Activated CD4-positive, alpha-beta T cell treated with anti-CD3 and anti-CD28 coated beads, Interleukin-10, Interleukin-2, amounts not matched to agents 100 ng/mL and 50 ng/mL, durations not matched to agents 16 hours and 8 hours (primary cell): ENCODE measurements at regions not wholly inside any gene's neighbourhood (a gene's known extent, or its start where the extent isn't known, plus 50 kb on each side); places are given as distances from the start of the nearest gene placed in this dataset.
A peak's percentile ranks its signal among the peaks of the same experiment; 100 is the strongest.

ENCODE experiments used
- DNase-seq: peaks from one replicate; pipeline ENCODE4 v3.0.0-alpha.2; 2020

DNA sequence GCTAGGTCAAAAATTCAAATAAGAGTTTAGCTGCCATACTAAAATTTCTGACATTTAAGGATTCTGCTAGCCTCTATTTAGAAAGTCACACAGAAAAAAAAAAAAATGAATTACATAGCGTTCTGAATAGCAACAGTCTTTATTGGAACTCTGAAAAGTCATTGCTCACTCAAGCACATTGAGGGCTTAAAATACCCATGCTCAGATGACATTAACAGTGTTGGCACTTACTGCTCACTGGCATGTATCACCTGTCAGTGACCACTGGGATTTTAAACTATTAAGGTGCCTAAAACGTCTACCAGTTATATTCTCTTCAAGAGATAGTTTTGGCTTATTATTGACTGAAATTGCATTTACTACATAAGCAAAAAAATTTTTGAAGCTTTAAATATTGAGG lies 468.0 kb upstream of the SPHKAP start:
- no peak for DNase-seq

DNA sequence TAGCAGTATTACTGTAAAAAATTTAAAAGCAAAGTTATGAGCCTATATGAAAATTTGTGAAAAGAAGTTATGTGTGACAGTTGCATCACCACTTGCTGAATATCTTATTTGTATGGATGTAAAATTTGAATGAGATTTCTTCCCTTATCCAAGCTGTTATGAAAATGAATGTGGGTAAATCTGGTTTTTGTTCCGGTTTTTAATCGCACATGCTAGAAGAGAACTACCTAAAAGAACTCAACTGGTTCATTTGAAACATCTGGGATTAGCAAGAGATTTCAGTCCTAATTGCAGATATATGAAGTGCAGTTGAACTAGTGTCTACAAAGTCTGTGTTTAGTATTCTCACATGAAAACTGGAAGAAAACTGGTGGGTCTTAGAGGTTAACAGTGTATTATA lies 467.1 kb upstream of the SPHKAP start:
- DNase-seq = no peak

DNA sequence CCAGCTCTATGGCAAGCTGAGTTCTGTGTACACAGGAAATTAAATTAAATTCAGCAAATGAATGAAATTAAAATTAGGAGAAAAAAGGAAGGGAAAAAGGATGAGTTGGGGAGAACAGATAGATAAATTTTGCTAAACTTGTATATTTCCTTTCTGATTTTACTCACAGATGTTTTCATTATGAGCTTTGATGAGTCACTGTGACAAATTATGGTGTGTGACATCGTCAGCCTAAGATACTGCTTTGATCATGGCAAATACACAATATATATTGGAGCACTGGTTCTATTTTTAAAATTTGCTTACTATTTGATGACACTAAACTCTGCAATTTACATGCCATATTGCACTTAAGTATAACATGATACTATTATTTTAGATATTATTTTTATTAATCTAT lies 464.6 kb upstream of the SPHKAP start:
- DNase-seq = no peak

DNA sequence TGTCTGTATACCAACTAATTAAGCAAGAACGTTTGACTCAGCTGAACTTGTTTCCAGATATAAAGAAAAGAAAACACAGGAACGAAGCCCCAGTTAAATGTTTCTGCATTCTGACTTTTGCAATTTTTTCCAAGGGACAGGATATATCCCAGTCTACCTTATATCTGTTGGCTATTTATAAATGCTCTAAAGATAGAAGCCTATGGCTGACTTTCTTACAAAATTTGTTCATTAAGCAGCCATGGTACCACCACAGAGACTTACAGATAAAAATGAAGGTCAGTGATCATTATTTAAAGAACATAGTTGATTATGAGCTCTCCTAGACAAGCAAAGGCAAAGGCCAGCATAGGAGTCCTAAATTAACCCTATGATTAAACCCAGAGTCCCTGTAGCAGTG lies 462.7 kb upstream of the SPHKAP start:
- no peak for DNase-seq

DNA sequence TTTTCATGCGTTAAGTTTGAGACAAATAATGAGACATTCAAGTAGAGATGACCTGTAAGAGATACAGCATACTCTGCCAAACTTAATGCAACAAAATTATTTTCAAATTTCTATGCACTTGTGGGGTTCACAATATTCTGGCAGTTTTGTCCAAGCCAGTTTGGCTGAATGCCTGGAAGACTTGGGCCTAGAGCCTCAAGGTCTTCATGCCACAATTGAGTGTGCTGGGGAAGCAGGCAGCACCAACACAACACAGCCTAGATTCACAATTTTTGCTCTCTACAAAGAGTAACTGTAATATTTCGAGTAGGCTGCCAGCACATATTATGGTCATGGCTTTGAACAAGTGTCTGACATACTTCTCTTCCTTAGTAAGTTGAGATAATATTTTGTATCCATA lies 461.4 kb upstream of the SPHKAP start:
- DNase-seq = no peak

DNA sequence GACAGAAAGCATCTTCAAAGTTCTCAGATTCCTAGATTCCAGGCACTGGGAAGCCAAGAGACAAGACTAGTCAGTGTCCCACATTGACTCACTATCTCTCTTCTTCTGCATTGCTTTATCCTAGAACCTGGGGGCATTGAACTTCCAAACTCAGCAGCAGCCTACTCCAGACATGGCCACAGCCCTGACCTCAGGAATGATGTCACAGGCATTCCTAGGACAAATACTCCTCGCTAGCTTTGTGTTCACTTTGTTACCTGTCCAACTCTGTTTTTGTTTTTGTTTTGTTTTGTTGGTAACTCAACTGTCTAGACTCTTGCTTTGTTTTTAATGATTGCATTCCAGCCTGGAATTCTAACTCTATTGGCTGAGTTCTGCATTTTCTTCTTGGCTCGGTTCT lies 449.3 kb upstream of the SPHKAP start:
- DNase-seq = no peak

DNA sequence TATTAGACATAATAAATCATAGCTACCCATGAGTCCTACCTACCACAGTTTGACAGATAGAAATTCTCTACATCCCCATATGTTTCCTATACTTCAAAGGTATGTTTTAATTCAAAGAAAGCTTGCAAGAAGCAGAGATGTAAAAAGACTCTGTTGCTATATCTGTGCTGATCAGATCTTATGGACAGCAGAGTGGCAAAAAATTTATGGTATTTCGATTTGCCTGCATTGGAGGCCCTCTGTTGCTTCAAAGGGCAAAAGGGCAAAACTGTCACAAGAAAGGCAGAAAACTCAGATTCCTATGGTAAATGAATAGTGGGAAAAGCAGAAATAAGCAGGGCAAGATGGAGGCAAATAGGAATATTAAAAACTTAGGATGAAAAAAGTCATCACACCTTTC lies 447.8 kb upstream of the SPHKAP start:
- DNase-seq = no peak

DNA sequence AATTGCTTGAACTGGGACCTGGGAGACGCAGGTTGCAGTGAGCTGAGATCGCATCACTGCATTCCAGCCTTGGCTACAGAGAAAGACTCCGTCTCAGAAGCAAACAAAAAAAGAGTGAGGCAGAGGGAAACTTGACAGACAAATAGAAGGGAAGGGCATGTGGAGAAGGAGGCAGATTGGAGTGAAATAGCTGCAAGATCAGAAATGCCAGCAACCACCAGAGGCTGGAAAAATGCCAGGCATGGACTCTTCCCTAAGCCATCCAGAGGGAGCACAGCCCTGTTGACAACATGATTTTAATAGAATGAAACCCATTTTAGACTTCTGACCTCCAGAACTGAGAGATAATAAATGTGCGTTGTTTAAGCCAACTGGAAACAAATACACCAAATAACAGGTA lies 447.2 kb upstream of the SPHKAP start:
- no peak for DNase-seq

DNA sequence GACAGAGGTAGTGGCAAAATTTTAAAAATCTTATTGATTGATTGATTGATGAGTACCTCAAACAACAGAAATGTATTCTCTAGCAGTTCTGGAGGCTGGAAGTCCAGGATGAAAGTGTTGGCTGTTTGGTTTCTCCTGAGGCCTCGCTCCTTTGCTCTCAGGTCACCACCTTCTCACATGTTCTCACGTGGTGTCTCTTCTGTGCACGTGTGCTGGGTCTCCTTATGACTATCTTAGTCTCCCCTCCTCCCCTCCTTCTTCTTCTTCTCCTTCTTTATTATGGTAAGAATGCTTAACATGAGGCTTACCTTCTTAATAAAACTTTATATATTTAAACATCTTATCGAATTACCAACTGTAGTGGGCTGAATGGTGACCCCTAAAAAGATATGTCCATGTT lies 446.0 kb upstream of the SPHKAP start:
- no peak for DNase-seq

DNA sequence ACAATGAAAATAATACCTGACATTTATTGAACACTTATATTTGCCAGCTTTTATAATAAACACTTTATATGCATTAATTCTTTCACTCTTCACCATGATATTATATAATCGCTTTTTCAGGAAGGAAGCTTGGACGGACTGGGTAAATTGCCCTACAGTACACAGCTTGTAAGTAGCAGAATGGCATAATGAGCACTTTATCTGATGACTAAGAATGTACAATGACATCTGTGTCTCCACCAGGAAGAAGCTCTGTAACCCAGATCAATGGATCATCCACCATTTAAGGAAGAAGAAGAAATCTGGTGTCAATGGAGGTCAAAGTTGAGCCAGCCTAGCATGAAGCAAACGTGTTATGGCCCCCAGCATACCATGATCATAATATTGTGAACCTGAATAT lies 444.0 kb upstream of the SPHKAP start:
- DNase-seq = no peak

DNA sequence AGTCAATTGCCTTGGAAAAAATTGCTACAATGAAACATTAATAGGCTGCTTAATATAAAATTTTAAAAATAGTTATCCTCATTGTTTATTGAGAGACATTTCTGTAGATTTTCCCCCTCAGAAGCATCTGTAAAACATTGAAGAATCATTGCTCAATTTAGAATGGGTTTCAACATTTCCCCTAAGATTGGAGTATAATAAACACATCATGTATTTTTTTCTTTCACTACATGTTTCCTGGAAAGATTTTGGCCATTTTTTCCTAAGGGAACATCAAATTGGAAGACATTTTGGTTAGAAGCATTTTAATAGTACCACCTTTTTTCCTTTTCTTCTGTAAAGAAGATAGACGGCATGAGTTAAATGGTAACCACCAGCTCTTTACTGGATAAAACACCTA lies 443.2 kb upstream of the SPHKAP start:
- no peak for DNase-seq

DNA sequence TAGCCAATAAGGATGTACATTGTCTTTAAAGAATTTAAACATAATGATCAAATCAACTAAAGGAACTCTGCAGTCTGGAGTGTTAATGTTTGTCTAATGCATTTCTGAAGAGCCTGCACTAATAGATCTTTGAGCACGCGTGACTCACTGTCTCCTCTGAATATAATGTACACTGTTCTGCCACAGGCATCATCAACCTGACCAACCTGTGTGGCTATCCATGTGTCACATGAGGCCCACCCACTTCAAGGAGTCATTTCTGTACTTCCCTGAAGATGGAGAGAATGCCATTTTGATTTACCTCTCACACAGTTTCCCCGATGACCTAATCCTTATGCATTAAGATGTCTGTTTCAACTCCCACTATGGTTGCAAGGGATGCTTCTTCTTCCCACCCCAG lies 434.0 kb upstream of the SPHKAP start:
- no peak for DNase-seq

DNA sequence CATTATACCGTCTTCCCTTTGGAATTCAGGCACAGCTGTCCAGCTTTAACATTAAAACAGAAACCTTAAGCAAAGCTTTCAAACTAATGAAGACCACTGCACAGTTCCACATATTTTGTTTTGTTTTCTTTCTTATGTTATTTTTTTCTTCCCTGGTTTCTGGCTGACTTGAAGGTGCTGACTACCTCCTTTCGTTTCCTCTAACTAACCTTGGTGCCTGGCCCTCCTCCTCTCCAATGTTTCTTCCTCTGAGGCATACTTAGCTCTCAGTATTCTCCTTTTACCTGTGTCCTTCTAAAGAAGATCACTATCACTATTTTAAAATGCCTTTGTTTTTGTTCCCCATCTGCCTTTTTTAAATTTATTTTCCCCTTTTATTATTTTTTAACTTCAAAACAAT lies 433.3 kb upstream of the SPHKAP start:
- no peak for DNase-seq

DNA sequence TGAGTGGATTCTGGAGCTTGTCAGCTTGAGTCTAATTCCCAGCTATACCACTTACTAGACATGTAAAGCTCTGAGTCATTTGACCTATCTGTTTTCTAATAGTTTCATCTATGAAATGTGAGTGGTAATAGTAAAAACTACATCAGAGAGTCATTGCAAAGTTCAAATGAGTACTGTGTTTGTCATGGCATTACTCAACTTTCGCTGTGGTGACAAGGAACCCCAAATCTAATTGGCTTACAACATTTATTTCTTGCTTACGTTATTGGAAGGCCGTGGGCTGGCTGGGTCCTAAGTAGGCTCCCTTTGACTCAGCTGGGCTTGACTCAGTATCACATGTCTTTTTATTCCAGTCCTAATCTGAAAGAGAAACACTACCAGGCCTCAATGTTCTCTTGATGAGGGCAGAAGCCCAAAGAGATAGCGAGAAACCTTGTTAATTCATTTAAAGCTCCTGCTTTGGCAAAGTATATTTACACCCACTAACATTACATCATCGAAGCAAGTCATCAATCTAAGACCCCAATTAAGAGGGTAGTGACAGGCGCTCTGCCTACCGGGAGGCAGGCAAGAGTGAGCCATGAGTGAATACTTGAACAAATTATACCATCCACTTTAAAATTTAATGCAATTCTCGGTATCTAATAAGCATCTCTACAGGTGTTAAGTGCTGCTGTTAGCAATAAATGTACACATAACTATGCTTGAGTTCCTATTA lies 431.8 kb upstream of the SPHKAP start:
- DNase-seq = peak; percentile 39

DNA sequence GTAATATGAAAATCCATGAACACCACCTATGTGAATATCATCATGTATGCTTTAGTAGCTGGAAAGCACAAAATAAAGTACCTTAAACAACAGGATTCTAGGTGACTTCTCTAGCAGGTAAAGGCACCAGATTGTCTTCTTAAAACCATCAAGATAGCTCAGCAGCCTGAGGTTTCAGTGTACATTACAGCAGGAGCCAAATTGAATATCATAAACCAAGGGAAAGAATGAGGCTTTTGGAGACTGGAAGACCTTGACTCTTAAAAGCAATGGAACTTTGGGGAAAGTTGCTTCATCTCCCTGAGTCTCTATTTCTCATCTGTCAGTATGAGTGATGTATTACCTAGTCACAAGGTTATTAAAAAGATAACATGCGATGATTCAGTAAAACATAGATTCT lies 429.7 kb upstream of the SPHKAP start:
- DNase-seq = no peak

DNA sequence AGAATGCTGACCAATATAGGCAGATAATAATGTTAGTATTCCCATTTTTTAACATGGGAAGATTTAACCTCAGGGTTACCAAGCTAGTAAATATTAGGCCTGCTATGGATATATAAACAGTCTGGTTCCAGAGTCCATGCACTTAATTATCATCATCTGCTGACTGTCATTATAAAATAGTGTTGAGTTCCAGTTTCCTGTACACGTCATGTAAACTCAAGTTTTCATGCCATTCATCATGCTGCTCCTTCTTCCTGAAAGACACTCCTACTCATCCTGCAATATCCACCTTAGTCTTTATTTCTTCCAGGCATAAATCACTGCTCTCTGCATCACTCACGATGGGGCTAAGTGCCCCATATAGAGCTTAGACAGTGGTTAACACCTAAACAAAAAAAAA lies 420.8 kb upstream of the SPHKAP start:
- DNase-seq = no peak

DNA sequence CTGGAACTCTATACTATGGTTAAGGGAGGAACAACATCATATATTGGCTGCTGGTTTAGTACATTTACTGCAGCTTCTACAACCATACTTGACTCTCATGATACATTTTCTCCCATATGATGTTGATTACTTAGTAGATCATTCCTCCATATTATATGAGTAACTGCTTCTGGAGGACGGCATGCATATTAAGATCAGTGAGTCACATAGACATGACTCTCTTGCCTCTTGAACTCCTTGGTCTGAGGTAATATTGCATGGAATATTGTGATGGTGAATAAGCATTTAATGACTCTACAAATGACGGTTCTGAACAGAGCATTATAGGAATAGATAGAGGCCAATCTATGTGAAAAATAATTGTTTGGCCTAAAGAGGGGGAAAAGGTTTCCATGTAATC lies 418.8 kb upstream of the SPHKAP start:
- DNase-seq = no peak

DNA sequence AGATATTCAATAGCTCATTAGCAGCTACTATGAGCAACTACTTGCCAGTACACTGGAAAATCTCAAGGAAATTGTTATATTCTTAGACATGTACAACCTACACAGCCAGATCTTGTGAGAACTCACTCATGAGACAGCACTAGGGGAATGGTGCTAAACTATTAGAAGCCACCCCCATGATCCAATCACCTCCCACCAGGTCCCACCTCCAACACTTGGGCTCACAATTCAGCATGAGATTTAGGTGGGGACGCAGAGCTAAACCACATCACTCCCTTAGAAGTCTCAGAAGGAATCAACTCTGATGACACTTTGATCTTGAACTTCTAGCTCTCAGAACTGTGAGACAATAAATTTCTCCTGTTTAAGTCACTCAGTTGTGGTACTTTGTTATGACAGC lies 418.3 kb upstream of the SPHKAP start:
- no peak for DNase-seq

DNA sequence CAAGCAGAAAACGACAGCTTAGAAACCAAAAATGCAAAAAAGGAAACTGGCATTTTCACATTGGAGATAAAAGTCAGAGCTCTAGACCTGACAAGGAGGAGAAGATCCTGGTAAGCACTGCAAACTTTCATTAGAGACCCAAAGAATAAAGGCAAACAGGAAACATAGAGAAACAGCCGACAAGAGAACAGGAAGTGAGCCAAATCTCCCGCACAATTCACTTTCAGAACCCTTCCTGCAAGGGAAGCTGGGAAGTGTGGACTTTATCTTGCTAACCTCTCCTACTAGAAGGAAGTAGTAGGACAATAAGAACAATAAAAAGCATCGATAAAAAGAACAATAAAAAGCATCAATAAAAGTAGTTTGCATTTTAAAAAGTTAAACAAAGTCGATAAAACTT lies 417.8 kb upstream of the SPHKAP start:
- no peak for DNase-seq

DNA sequence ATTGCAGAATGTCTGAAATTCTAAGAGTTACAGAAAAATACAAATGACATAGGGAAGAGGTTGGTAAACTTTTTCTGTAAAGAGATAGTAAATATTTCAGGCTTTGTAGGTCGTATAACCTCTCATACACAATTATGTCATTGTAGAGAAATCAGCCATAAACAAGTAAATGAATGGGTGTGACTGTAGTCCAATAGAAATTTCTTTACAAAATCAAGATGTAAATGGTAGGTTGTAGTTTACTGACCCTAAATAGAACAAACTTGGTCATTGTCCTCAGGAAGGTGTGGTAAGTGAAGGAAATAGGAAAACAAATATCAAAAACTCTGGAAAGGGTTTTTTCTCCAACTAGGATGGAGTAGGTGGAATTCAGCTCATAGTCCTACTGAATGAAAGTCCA lies 415.5 kb upstream of the SPHKAP start:
- no peak for DNase-seq

DNA sequence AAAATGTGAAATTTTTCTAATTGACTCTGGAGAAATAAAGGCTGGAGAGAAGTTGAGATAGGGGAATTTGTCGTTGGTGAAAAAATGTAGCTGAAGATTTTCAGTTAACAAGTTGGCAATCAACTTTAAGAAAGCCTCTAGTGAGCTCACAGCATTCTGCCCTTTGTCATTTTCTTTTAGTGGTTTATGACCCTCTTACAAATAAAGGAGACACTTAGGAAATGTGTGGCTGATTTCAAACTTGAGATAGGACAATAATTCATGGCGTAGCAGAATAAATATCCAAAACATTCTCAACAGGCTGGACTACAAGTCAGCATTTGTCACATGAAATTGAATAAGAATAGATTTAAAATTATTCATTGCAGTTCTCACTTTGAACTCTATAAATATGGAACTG lies 412.5 kb upstream of the SPHKAP start:
- DNase-seq = no peak

DNA sequence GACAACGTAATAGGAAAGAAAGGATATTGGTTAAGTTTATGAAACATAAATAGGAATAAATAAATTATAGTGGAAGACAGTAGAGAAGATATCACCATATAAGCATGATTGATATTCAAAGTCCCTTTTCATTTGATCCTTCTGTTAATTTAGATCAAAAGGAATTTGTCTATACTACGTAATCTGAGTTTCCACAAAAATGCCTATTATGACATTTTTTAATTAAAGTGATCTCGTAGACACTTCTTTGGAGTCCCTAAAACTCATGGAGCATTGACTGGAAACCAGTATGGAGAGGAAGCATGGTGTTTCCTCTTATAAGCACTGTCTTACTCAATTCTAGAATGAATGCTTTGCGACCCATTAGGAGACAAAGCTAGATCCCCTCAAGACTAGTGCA lies 411.4 kb upstream of the SPHKAP start:
- DNase-seq = no peak

DNA sequence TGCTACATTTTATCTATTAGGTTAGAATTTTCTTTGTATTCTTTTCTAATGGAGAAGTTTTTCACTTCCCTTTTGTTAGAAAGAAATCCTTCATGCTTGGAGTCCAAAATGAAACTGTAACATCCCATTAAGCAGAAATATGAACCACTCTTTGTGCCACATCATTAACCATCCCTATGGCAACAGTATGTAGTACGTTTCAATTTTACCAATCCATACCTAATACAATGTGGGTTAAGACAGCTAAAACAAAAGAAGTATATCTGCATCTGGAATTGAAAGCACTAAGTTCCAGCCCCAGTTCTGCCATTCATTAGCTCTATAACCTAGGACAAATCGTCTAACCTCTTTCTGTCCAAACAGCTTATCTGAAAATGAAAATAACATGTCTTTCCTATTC lies 409.2 kb upstream of the SPHKAP start:
- no peak for DNase-seq

DNA sequence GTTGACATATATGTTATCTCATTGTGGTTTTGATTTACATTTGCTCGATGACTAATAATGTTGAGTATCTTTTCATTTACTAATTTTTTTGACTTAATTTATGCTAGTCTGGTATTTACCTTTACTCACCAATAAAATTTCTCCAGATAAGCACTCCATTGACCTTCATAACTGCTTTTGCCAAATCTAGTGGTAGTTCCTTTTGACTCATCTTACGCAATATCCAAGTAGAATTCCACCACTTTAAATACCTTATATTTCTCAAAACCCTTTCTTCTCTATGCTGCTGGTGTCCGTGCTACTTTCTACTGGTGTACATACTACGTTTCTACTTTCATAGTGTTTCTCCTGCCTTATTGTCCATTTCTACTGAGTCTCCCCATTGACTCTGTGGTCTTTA lies 407.6 kb upstream of the SPHKAP start:
- no peak for DNase-seq

DNA sequence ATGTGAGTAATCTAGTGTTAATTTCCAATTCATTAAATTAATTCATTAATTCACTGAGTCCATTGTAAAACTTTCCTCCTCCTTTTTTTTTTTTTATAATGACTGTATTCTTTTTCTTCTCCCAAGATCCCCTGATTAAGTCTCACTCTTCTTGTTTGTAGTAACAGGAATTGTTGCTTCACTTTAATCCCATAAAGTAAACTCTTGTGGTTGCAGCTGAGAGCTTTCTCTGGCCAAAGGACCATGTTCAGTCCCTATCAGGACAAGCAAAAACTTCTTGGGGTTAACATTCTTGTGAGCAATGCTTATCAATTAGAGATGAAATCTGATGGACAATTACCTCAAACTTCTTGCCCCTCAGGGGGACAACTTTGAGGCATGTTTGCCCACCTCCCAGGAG lies 400.2 kb upstream of the SPHKAP start:
- no peak for DNase-seq

DNA sequence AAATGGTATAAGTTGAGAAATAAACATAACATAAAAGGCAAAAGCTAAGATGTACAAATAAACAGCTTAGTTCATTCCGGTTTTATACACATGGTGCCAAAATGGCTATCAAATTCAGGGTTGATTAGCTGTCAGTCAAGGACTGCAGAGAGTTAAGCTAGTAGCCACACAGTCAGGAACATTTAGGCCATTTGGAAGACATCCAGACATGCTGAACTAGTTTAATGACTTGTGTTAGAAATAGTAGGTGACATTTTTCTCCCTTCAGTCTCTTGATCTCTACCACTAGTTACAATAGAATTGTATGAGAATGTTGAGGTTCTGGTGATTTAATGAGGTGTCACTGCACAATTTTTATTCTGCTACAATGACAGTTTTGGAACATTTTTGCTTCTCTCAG lies 394.4 kb upstream of the SPHKAP start:
- DNase-seq = no peak
